VCaP (cell line): ENCODE measurements at regions not wholly inside any gene's neighbourhood (a gene's known extent, or its start where the extent isn't known, plus 50 kb on each side); places are given as distances from the start of the nearest gene placed in this dataset.

ENCODE experiments used
- H3K27ac ChIP-seq: fragments of 450-650 bp; 2 replicates; pipeline ENCODE4 v1.5.1; 2017
- TF ChIP-seq, protein P1 (sequence below): fragments of 450-650 bp; conservative IDR thresholded peaks from 2 replicates; pipeline ENCODE4 v1.5.1; 2017; ENCODE audit warnings: mild to moderate bottlenecking, moderate library complexity

- H3K27ac ChIP-seq = no peak overlapping the region
- TF ChIP-seq, protein P1, sequence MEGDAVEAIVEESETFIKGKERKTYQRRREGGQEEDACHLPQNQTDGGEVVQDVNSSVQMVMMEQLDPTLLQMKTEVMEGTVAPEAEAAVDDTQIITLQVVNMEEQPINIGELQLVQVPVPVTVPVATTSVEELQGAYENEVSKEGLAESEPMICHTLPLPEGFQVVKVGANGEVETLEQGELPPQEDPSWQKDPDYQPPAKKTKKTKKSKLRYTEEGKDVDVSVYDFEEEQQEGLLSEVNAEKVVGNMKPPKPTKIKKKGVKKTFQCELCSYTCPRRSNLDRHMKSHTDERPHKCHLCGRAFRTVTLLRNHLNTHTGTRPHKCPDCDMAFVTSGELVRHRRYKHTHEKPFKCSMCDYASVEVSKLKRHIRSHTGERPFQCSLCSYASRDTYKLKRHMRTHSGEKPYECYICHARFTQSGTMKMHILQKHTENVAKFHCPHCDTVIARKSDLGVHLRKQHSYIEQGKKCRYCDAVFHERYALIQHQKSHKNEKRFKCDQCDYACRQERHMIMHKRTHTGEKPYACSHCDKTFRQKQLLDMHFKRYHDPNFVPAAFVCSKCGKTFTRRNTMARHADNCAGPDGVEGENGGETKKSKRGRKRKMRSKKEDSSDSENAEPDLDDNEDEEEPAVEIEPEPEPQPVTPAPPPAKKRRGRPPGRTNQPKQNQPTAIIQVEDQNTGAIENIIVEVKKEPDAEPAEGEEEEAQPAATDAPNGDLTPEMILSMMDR = no peak
These were observed 75.1 kb downstream of the ZNF281 start for GRCh38 chr1:200334661-200335256.

GRCh38 chr1:200333329-200333728, 76.5 kb downstream of the ZNF281 start:
- H3K27ac ChIP-seq = no peak overlapping the region
- TF ChIP-seq, protein P1 = no peak

GRCh38 chr1:200332716-200333115, 77.1 kb downstream of the ZNF281 start:
- no peak overlapping the region for H3K27ac ChIP-seq
- TF ChIP-seq, protein P1 = no peak

- TF ChIP-seq, protein P1 = no peak
- H3K27ac ChIP-seq = no peak overlapping the region
These were observed 79.0 kb downstream of the ZNF281 start for GRCh38 chr1:200330741-200331428.

GRCh38 chr1:200329208-200329882, 80.5 kb downstream of the ZNF281 start:
- H3K27ac ChIP-seq = no peak overlapping the region
- TF ChIP-seq, protein P1 = no peak

DNA sequence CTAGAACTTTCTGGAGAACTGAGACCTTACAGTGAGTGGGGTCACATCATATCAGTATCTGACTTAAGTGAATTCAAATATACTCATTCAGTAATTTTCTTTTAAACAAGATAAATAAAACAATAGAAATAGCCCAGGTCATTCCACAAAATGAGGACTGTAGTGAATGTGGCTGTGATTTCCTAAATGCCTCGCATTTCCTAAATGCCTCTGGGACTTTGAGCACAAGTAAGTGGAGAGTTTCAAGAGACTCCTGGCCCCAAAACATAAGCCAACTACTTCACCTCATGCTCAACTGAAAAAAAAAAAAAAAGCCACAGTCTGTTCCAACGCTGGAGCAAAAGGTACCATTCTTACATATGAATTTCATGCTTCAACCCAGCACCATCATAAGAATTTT, 81.5 kb downstream of the ZNF281 start:
- TF ChIP-seq, protein P1 = no peak

DNA sequence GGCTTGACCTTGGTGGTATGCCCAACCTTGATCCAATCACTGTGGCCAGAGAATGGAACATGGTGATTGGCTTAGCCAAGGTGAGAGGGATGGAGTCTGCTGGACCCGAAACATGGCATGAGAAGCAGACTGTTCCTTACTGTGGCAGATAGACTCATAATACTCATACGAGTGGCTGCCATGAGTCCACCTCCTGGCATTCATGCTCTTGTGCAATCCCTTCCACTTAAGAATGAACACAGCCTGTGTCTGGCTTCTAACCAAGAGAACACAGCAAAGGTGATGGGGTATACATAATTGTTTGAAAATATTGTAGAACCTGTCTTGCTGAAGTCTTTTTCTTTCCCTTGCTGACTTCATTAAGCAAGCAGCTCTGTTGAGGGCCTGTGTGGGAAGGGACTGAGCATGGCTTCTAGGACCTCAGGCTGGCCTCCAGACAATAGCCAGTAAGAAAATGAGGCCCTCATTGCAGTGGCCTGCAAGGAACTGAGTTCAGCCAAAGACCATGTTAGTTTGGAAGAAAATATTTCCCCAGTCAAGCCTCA, 85.9 kb downstream of the ZNF281 start:
- TF ChIP-seq, protein P1 = no peak
- no peak overlapping the region for H3K27ac ChIP-seq

More for the DNA sequence above, 81.5 kb downstream of the ZNF281 start:
- no peak overlapping the region for H3K27ac ChIP-seq
